Ascending aorta (tissue), 2 donors: ENCODE measurements at regions not wholly inside any gene's neighbourhood (a gene's known extent, or its start where the extent isn't known, plus 50 kb on each side); places are given as distances from the start of the nearest gene placed in this dataset.

Experiments
- DNase-seq, 2 donors: peaks; one replicate each; pipeline ENCODE4 v3.0.0-alpha.2; 2019; ENCODE audit warnings: low spot score in 2 of 2
- H3K27ac ChIP-seq, 2 donors: fragments of 200-600 bp; sonication (generic); one replicate each; pipeline ENCODE4 v1.5.1; 2016 to 2017; ENCODE audit warnings: mild to moderate bottlenecking in 1 of 2
- H3K27me3 ChIP-seq: fragments of 200-600 bp; sonication (generic); one replicate; pipeline ENCODE4 v1.5.1; 2017
- H3K36me3 ChIP-seq, 2 donors: fragments of 200-600 bp; sonication (generic); one replicate each; pipeline ENCODE4 v1.5.1; 2016
- H3K4me1 ChIP-seq, 2 donors: fragments of 200-600 bp; sonication (generic); one replicate each; pipeline ENCODE4 v1.5.1; 2016 to 2017; ENCODE audit warnings: mild to moderate bottlenecking in 1 of 2
- H3K4me3 ChIP-seq, 2 donors: fragments of 200-600 bp; sonication (generic); one replicate each; pipeline ENCODE4 v1.5.1; 2016 to 2017; ENCODE audit warnings: mild to moderate bottlenecking in 1 of 2
- H3K9me3 ChIP-seq, 2 donors: fragments of 200-600 bp; sonication (generic); one replicate each; pipeline ENCODE4 v1.5.1; 2016
- CTCF ChIP-seq, 3 experiments: fragments of 200-600 bp in 2 of 3; fragments of 450-650 bp in 1 of 3; sonication (generic) in 2 of 3; IDR thresholded peaks; one replicate each; pipeline ENCODE4 v1.5.1; 2016 to 2019; ENCODE audit warnings: antibody characterized with exemption in 3 of 3, mild to moderate bottlenecking in 1 of 3, moderate library complexity in 1 of 3
- intact Hi-C: fragments of 100-400 bp; cut with DNase I; formaldehyde crosslinking; loops from one replicate; pipeline ENCODE4 v1.15.1; 2023

DNA sequence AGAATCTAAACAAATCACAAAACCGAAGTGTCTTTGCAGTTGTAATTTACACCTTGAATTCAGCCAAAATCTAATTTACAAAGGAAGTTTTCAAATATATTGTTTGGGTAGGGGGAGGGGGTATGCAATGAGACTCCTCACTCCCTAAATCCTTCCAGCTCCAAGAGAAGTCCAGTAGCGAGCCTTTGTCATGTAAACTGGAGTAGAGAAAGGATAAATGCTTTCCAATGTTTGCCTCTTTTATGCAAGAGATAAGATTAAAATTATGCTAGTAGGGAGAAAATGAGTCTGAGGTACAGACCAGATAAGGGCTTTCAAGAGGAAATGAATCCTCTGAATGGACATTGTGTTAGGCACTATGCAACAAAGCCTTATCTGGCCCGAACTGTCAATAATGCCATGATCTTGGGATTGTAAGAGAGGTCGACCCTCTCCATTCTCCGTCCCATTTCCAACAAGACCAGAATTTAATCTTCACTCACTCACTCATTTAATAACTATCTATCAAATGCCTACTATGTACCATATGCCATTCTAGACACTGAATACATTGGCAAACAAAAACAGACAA, 199.2 kb downstream of the LACC1 start:
- H3K4me3 ChIP-seq: no peak overlapping the region
- intact Hi-C loops: no loop called here
- H3K27me3 ChIP-seq: no peaks in the 10 kb centered on the region
- DNase-seq: no peak
- no peak for TF ChIP-seq CTCF (IDR thresholded peaks at IDR 0.05)
- H3K27ac ChIP-seq: no peak overlapping the region
- H3K4me1 ChIP-seq: no peaks in the 10 kb centered on the region
- no peaks in the 10 kb centered on the region for H3K36me3 ChIP-seq
- no peaks in the 10 kb centered on the region for H3K9me3 ChIP-seq

- H3K4me1 ChIP-seq: no peaks in the 10 kb centered on the region
- no peak for DNase-seq
- no peaks in the 10 kb centered on the region for H3K9me3 ChIP-seq
- intact Hi-C loops: no loop called here
- H3K36me3 ChIP-seq: no peaks in the 10 kb centered on the region
- H3K27ac ChIP-seq: no peak overlapping the region
- TF ChIP-seq CTCF (IDR thresholded peaks at IDR 0.05): no peak
- H3K4me3 ChIP-seq: no peak overlapping the region
- H3K27me3 ChIP-seq: no peaks in the 10 kb centered on the region
Observed at GRCh38 chr13:44079413-44080205, 199.9 kb downstream of the LACC1 start.

GRCh38 chr13:44084146-44084545, 204.4 kb downstream of the LACC1 start:
- intact Hi-C loops: no loop called here
- Histone ChIP-seq H3K9me3 (no peaks in the 10 kb centered on the region), H3K36me3 (no peaks in the 10 kb centered on the region), H3K27ac (no peak overlapping the region), H3K4me1 (no peaks in the 10 kb centered on the region), H3K4me3 (no peak overlapping the region), H3K27me3 (no peaks in the 10 kb centered on the region)
- DNase-seq: no peak
- TF ChIP-seq CTCF (IDR thresholded peaks at IDR 0.05): no peak

- DNase-seq: no peak
- no peak for TF ChIP-seq CTCF (IDR thresholded peaks at IDR 0.05)
- intact Hi-C loops: no loop called here
- Histone ChIP-seq H3K27ac (no peak overlapping the region), H3K9me3 (no peaks in the 10 kb centered on the region), H3K4me1 (no peaks in the 10 kb centered on the region), H3K4me3 (no peak overlapping the region), H3K36me3 (no peaks in the 10 kb centered on the region), H3K27me3 (no peaks in the 10 kb centered on the region)
Observed at GRCh38 chr13:44086389-44086788, 206.7 kb downstream of the LACC1 start.

GRCh38 chr13:44088411-44088810, 208.7 kb downstream of the LACC1 start:
- TF ChIP-seq CTCF (IDR thresholded peaks at IDR 0.05): no peak
- intact Hi-C loops: no loop called here

More at GRCh38 chr13:44088411-44088810, 208.7 kb downstream of the LACC1 start:
- Histone ChIP-seq H3K9me3 (no peaks in the 10 kb centered on the region), H3K27me3 (no peaks in the 10 kb centered on the region), H3K4me3 (no peak overlapping the region), H3K27ac (no peak overlapping the region), H3K36me3 (no peaks in the 10 kb centered on the region), H3K4me1 (no peaks in the 10 kb centered on the region)
- DNase-seq: no peak
